ENCODE measurements at regions not wholly inside any gene's neighbourhood (a gene's known extent, or its start where the extent isn't known, plus 50 kb on each side); places are given as distances from the start of the nearest gene placed in this dataset.
A peak's percentile ranks its signal among the peaks of the same experiment; 100 is the strongest.

DNA sequence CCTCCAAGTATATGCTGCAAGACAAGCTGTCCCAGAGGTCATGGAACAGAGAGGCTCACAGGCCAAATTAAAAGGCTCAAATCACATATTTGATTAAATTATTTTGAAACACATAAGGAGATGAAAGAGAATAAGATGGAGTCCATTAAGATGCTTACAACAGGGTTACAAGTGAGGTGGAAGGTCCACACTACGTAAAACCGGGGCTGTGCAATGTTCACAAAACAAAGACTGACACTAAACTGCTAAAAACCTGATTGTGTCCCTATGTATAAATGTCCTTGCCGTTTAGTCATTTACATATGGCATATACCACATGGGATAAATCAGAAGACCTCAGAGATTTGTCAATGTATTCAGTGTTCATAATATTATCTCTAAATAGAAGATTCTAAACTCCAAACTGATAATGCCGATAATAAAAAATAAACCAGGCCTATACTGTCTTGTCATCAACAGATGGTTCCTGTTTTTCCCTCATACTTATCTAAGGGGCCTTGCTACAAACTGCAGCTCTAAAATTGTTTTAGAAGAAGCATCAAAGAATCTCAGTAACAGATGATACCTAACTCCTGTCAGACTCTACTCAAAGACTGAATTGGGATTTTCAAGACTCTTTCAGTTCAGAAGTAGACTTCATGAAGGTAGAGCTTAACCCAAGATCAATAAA is 51.8 kb upstream of the RIPOR2 start:
- Histone ChIP-seq H3K27me3 (ENCODE audit: low read depth) (no peaks in the 10 kb centered on the region), H3K27ac (no peak overlapping the region), H3K4me3 (no peak overlapping the region), H3K4me1 (no peaks in the 10 kb centered on the region), H3K9me3 (peaks cover 2% of the 10 kb centered on the region), H3K36me3 (no peaks in the 10 kb centered on the region)
- intact Hi-C loops (cut with DNase I), result no loop called here
- TF ChIP-seq, protein P1, sequence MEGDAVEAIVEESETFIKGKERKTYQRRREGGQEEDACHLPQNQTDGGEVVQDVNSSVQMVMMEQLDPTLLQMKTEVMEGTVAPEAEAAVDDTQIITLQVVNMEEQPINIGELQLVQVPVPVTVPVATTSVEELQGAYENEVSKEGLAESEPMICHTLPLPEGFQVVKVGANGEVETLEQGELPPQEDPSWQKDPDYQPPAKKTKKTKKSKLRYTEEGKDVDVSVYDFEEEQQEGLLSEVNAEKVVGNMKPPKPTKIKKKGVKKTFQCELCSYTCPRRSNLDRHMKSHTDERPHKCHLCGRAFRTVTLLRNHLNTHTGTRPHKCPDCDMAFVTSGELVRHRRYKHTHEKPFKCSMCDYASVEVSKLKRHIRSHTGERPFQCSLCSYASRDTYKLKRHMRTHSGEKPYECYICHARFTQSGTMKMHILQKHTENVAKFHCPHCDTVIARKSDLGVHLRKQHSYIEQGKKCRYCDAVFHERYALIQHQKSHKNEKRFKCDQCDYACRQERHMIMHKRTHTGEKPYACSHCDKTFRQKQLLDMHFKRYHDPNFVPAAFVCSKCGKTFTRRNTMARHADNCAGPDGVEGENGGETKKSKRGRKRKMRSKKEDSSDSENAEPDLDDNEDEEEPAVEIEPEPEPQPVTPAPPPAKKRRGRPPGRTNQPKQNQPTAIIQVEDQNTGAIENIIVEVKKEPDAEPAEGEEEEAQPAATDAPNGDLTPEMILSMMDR (IDR thresholded peaks at IDR 0.05), result no peak
- ATAC-seq, result no peak
- DNase-seq, result no peak

DNA sequence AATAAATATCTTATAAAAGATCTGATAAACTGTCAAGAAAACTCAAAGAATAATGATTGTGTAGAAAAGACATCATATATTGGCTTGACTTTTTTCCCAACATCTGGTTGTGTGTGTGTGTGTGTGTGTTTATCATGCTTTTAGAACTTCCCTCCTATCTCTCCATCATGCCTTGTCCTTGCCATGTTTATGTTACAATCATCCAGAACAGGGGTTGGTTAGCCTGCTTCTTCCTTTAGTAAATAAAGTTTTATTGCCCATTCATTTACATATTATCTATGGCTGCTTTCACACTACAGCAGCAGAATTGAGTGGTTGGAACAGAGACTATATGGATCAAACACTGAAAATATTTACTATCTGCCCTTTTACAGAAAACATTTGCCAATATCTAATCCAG is 52.8 kb upstream of the RIPOR2 start:
- ATAC-seq, result no peak
- TF ChIP-seq, protein P1 (IDR thresholded peaks at IDR 0.05), result no peak
- Histone ChIP-seq H3K27me3 (ENCODE audit: low read depth) (no peaks in the 10 kb centered on the region), H3K27ac (no peak overlapping the region), H3K36me3 (no peaks in the 10 kb centered on the region), H3K9me3 (peaks cover 2% of the 10 kb centered on the region), H3K4me1 (no peaks in the 10 kb centered on the region), H3K4me3 (no peak overlapping the region)
- intact Hi-C loops (cut with DNase I), result no loop called here
- DNase-seq, result no peak

DNA sequence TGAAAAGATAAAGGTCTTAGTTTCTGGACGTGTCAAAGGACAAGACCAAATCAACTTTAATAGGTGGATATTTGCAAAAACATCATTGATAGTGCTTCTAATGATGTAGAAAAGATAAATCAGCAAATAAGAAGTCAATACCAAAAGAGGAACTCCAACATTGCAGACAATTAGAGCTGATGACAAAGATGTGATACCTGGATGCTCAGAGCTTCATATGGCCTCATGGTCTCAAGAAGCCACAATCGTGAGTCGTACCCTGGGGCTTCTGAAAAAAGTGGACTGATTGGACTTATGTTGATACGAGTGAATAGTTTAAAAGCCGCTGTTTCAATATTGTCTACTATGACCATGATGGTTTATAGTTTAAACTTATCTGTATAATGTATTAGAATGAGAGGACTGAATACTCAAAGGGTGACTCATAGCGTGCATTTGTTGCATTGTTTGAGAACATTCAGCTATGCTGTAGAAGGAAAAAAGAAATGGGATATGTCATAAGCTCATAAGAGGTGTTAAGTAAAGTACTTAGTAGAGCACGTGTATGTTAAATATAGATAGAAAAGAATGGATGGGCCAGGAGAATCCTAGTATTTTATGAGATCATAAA is 54.6 kb upstream of the RIPOR2 start:
- Histone ChIP-seq H3K36me3 (no peaks in the 10 kb centered on the region), H3K9me3 (peaks cover 2% of the 10 kb centered on the region), H3K27me3 (ENCODE audit: low read depth) (no peaks in the 10 kb centered on the region), H3K27ac (no peak overlapping the region), H3K4me3 (no peak overlapping the region), H3K4me1 (no peaks in the 10 kb centered on the region)
- ATAC-seq (peak in 1 of 2 donors; percentile 52), DNase-seq (no peak)
- TF ChIP-seq, protein P1 (IDR thresholded peaks at IDR 0.05), result no peak
- intact Hi-C loops (cut with DNase I), result no loop called here

DNA sequence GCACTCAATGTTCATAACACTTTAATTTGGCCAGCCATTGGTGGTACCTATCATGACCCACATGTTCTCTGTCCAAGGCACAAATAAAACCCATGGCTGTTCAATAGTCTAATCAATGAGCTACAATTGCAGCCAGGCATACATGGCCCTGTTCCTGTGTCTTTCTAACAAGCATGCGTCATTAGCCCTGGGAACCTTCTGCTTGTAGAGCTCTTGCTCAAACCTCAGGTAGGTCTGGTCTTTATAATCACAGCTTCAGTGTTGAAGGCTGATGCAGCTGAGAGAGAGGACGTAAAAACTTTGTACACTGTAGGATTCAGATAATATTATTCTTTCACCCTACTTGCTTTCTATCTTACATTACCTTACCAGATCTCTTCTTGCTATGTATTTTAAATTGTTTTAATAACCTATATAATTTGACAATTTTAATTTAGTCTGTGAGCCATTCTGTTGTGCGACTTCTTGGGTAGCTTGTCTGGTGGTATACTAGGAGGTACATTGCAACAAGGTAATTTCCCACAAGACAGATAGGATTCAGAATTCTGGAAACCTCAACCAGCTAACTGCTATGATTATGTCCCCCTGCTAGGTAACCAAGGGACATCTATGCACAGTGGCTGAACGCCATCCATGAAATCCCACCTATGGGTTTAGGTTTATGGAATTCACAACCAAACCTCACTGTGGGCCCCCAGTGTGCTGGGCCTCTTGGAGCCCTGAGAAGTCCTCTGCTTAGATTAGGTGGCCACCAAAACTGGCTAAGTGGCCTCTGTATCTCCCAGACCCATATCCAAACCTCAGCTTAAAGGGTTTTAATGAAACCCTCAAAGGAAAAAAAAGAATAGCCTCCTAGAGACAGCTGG is 55.4 kb upstream of the RIPOR2 start:
- TF ChIP-seq, protein P1 (IDR thresholded peaks at IDR 0.05), result no peak
- H3K27me3 ChIP-seq (ENCODE audit: low read depth), result no peaks in the 10 kb centered on the region
- H3K4me1 ChIP-seq, result peaks cover 3% of the 10 kb centered on the region
- no peak overlapping the region for H3K4me3 ChIP-seq
- ATAC-seq (no peak), DNase-seq (no peak)
- no peaks in the 10 kb centered on the region for H3K36me3 ChIP-seq
- peaks cover 2% of the 10 kb centered on the region for H3K9me3 ChIP-seq
- intact Hi-C loops (cut with DNase I), result no loop called here
- no peak overlapping the region for H3K27ac ChIP-seq

DNA sequence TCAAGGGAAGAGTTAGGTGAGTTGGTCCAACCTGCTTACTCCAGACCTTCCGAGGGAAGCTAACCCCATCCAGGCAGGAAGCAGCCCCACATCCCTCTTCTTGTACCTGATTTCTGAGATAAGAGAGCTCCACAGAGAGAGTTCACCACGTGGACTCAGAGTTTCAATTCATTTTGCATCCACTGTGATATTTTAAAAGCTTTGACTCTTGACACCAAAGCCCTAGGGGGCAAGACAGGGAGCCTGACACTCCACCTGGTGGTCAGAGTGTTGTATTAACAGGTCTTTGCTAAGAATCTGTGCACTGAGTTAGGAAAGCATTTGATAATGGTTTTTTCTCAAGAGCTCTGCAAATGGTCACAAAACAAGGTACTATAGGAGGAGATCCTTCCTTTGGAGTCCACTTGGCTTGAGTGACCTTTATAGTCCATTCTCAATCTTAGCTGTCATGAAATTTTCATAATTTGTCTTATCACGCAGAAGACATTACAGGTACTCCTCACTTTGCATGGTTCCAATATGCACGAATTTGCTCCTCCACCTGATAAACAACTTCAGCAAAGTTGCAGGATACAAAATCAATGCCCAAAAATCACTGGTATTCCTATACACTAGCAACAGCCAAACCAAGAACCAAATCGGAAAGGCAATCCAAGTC is 56.2 kb upstream of the RIPOR2 start:
- Histone ChIP-seq H3K4me3 (no peak overlapping the region), H3K4me1 (peaks cover 10% of the 10 kb centered on the region), H3K27ac (no peak overlapping the region), H3K27me3 (ENCODE audit: low read depth) (no peaks in the 10 kb centered on the region), H3K36me3 (no peaks in the 10 kb centered on the region), H3K9me3 (peaks cover 2% of the 10 kb centered on the region)
- intact Hi-C loops (cut with DNase I), result no loop called here
- peak; percentile 87 to 89 for ATAC-seq
- TF ChIP-seq, protein P1 (IDR thresholded peaks at IDR 0.05), result peak; percentile 71
- DNase-seq, result peak; percentile 62
